ENCODE measurements at regions not wholly inside any gene's neighbourhood (a gene's known extent, or its start where the extent isn't known, plus 50 kb on each side); places are given as distances from the start of the nearest gene placed in this dataset.

DNA sequence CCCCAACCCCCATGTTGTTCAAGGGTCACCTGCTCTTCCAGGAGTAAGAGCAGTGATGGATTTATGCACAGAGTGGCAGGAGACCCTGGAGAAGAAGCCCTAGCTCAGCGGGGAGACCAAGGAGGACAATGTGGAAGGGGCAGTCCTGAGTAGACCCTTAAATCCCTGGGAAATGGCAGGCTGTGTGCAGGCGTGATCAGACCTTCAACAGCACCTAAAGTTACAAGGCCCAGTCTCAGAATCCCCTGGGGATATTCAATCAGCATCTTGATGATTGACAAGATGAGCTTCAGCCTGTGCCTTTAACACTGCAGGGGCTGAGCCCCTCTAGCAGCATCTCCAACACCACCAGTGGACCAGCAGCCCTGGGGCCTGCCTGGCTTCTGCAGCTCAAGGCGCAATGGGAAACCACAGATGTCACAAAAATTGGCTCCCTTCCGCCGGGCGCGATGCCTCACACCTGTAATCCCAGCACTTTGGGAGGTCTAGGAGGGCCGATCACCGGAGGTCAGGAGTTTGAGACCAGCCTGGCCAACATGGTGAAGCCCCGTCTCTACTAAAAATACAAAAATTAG is 60.4 kb downstream of the IRF2BP2 start:
- no peak for TF ChIP-seq POLR2A (IDR thresholded peaks at IDR 0.05; ENCODE audit: low read length)
- no peak for TF ChIP-seq GATA1 (IDR thresholded peaks at IDR 0.05; ENCODE audit: low read depth, low read length)

Data from erythroblast (primary cell).